NOMO-1 treated with DMSO at 0.1 percent for 48 hours (cell line): ENCODE measurements at regions not wholly inside any gene's neighbourhood (a gene's known extent, or its start where the extent isn't known, plus 50 kb on each side); places are given as distances from the start of the nearest gene placed in this dataset.

Experiments used
- DNase-seq: peaks from one replicate; lab custom pipeline; 2025; ENCODE audit not compliant: unreplicated experiment; lab: John Stamatoyannopoulos, UW

GRCh38 chr5:29897916-29898315, 1295.6 kb upstream of the CDH6 start:
- no peak for DNase-seq

- peak; percentile 43 for DNase-seq
These were observed 1296.8 kb upstream of the CDH6 start for GRCh38 chr5:29896646-29897045.

GRCh38 chr5:29894668-29895067, 1298.8 kb upstream of the CDH6 start:
- DNase-seq = no peak

- no peak for DNase-seq
These were observed 1304.4 kb upstream of the CDH6 start for GRCh38 chr5:29889051-29889450.

- DNase-seq = no peak
These were observed 1307.9 kb upstream of the CDH6 start for GRCh38 chr5:29885595-29885994.

GRCh38 chr5:29882036-29882435, 1311.5 kb upstream of the CDH6 start:
- no peak for DNase-seq

GRCh38 chr5:29879401-29879800, 1314.1 kb upstream of the CDH6 start:
- no peak for DNase-seq

GRCh38 chr5:29878599-29878998, 1314.9 kb upstream of the CDH6 start:
- no peak for DNase-seq

- no peak for DNase-seq
These were observed 1326.3 kb upstream of the CDH6 start for GRCh38 chr5:29867155-29867554.

- no peak for DNase-seq
These were observed 1339.7 kb upstream of the CDH6 start for GRCh38 chr5:29853711-29854220.

- DNase-seq = no peak
These were observed 1341.2 kb upstream of the CDH6 start for GRCh38 chr5:29852329-29852728.

- no peak for DNase-seq
These were observed 1348.3 kb upstream of the CDH6 start for GRCh38 chr5:29845206-29845605.

GRCh38 chr5:29833394-29833793, 1360.1 kb upstream of the CDH6 start:
- no peak for DNase-seq

- DNase-seq = no peak
These were observed 1371.0 kb upstream of the CDH6 start for GRCh38 chr5:29822521-29822920.

GRCh38 chr5:29811914-29812679, 1381.4 kb upstream of the CDH6 start:
- DNase-seq = no peak

- no peak for DNase-seq
These were observed 1387.7 kb upstream of the CDH6 start for GRCh38 chr5:29805804-29806203.

- no peak for DNase-seq
These were observed 1392.7 kb upstream of the CDH6 start for GRCh38 chr5:29800752-29801151.

GRCh38 chr5:29796013-29796412, 1397.5 kb upstream of the CDH6 start:
- no peak for DNase-seq

- DNase-seq = no peak
These were observed 1398.3 kb upstream of the CDH6 start for GRCh38 chr5:29795096-29795652.

- DNase-seq = no peak
These were observed 1399.2 kb upstream of the CDH6 start for GRCh38 chr5:29794141-29794787.

GRCh38 chr5:29790281-29790680, 1403.2 kb upstream of the CDH6 start:
- no peak for DNase-seq

- DNase-seq = no peak
These were observed 1413.1 kb upstream of the CDH6 start for GRCh38 chr5:29780401-29780800.
